Activated T-helper 1 cell treated with anti-CD3 and anti-CD28 coated beads, Interleukin-2, amount 50 U/mL, for 16 hours (primary cell): ENCODE measurements at regions not wholly inside any gene's neighbourhood (a gene's known extent, or its start where the extent isn't known, plus 50 kb on each side); places are given as distances from the start of the nearest gene placed in this dataset.
A peak's percentile ranks its signal among the peaks of the same experiment; 100 is the strongest.

ENCODE experiments used
- DNase-seq, 2 donors: peaks; one replicate each; pipeline ENCODE4 v3.0.0-alpha.2; 2020; ENCODE audit warnings: low read depth in 1 of 2, low spot score in 1 of 2

DNA sequence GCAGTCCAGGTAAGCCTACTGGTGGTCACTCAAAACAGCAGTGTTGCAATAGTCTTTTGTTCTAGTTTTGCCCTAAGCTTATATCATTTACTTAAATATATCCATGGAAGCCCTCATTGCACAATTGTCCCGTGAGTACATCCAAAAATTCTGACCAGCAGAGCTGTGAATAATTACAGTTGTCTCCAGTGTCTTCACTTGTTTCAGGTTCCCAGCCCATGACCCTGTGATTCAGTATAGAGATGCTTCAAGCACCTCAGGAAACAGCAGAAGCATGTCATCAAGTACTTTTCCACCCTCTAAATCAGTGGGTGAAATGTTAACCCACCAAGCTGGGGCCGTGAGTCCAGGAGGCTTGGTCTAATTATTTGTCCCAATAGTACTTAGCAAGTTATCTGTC lies 214.9 kb upstream of the RPS6KA3 start:
- DNase-seq = no peak

DNA sequence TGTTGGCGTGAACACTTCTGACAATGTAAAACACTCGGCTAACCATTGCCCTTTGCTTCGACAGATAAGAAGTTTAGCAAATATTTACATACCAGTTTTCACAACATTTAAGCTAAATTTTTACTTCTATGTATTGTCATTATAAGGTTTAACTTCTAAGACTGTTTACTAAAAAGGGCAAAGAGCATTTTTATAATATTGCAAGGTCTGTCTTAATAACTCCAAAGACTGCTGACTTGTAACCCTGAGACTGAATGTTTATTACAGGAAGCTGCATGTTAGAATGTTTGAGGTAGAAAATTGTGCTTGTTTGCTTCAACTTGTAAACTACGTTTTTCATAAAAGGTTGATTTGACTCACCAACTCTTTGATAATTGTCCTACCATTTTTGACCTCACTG lies 213.2 kb upstream of the RPS6KA3 start:
- no peak for DNase-seq

- DNase-seq = no peak
Measured at GRCh38 chrX:20479048-20479447, 212.3 kb upstream of the RPS6KA3 start.

DNA sequence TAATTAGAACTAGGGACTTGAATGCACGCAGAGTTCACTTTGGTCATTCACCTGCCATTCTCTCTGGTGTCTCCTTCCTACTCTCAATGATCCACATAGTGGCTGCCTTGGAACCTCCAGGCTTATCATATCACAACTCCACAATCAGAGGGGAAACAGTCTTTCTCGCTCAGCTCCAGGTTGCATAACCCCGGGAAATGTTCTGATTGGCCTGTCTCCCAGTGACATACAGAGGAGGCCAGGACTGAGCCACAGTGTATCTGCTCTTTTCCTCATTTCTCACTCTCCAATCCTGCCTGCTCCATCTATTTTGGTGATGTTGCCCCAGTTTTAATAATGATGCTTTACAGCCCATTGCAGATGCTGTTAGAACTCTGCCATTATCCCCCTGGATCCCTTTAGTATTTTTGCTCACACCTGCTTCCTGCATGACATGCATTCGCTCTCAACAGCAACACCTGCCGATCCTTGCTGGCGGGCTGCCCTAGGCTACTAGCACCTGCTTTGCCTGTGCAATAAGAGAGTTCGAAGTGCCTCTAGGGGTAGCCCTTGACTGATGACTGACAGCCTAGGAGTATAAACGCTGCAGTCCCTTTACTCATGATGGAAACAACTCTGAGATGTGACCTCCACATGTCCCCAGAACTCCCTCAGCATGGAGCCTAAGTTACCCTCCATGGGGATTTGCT lies 211.3 kb upstream of the RPS6KA3 start:
- no peak for DNase-seq

DNA sequence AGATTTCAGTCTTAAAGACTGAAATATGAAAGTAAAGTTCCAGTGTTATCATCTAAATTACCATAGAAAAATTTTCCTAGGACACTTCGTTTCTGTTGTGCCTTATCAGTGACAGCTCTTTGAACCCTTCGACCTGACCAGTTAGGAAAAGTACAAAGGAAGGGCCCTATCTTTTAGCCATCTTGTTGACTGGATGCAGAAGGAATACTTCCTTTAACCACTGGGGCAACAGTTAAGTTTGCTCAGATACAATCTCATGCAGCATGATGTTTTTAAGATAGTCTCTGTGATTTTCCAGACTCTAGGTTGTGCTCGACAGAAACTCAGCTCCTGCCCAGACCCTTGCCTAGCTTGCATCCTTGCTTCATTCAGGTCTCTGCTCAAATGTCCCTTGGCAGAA lies 210.5 kb upstream of the RPS6KA3 start:
- no peak for DNase-seq

- DNase-seq = no peak
Measured at GRCh38 chrX:20472620-20473258, 206.0 kb upstream of the RPS6KA3 start.

DNA sequence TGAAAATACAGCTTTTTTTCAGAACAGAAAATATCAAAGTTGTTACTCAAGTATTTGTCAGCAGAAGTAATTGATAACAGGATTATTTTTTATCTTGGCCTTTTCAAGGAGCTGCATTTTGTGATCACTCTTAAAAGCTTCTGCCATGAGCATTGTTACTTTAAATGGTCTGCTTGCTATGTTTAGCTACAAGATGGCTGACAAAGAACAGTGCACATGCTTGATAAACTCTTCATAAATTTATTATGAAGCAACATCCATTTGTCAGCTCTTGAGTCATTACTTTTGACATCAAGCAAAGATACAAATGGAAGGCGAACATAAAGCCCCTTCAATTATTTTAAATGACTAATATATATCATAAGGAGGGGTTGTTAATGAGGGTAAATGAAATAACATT lies 205.4 kb upstream of the RPS6KA3 start:
- DNase-seq = no peak

- DNase-seq = no peak
Measured at GRCh38 chrX:20471483-20471882, 204.8 kb upstream of the RPS6KA3 start.

GRCh38 chrX:20463296-20464075 lies 196.8 kb upstream of the RPS6KA3 start:
- no peak for DNase-seq

GRCh38 chrX:20461576-20461975 lies 194.9 kb upstream of the RPS6KA3 start:
- DNase-seq = no peak

GRCh38 chrX:20461002-20461401 lies 194.3 kb upstream of the RPS6KA3 start:
- DNase-seq = no peak

DNA sequence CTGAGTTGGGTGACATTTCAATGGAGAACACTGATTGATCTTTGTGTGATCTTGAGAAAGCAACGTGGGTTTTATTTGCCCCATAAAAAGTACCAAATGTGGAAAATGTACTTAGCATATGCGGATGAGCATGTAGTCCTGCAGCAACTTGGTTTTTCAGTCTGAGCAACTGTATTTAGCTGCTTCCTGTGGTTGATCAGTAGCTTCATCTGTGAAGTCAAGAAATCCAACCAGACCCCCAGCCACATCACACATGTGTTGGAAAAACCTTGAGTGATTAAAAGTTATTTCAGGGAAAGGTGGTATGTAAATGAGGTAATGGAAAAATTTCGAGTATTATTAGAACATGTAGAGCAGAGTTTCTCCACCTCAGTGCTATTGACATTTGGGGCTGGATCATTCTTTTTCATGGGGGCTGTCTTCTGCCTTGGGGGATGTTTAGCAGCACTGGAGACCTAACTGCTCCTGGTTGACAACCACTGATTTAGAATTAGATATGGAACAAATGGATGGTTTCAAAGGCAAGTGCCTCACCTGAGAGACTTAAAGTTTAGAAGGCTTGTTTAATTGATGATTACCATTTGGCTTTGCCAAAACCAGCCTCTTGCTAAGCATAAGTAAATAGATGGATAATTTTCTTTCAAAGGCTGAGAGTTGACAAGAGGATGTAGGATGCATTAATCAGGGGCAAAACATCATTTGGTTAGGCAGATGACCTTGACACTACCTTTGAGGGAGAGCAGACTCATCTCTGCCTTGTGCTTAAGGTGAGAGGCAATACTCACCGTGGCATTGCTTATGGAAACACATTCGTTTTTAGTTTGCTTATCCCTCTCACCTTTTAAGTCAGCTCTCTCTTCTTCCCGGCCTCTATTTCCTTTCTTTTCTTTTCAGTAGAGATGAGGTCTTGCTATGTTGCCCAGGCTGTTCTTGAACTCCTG lies 193.0 kb upstream of the RPS6KA3 start:
- no peak for DNase-seq

DNA sequence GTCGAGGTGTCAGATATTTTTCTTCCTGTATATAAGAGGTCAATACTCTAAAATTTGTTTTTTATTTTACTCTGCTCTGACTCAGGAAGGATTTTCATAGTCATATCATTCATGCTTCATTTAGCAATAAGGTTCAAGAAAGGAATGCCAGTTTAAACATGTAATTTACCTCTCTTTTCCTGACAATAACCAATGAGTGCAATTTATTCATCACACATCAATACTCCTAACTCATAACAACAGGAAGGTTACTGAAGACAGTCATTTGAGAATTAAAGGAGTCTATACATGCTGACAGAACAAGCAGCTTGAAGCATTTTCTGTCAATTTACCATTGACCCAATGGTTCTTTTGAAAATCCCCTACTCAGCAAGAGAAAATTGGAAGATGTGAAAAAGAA lies 190.3 kb upstream of the RPS6KA3 start:
- no peak for DNase-seq

GRCh38 chrX:20455001-20455400 lies 188.3 kb upstream of the RPS6KA3 start:
- DNase-seq = no peak

DNA sequence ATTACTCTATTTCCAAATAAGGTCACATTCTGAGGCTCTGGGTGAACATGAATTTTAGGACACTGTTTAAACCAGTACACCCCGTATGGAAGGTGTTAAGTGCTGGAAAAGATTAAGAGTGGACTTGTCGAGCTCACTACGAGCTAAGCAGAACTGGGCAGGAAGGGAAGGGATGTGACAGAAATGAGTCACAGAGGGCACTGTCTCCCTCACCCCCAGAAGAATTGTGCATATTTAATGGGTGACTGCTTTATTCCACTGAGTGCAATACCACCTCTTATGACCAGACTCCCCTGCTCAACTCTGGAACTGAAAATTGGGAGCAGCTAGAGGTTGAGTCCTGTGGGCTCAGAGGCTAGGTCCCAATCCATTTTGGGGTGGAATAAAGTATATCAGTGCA lies 187.4 kb upstream of the RPS6KA3 start:
- no peak for DNase-seq

GRCh38 chrX:20452487-20452886 lies 185.8 kb upstream of the RPS6KA3 start:
- DNase-seq = no peak

DNA sequence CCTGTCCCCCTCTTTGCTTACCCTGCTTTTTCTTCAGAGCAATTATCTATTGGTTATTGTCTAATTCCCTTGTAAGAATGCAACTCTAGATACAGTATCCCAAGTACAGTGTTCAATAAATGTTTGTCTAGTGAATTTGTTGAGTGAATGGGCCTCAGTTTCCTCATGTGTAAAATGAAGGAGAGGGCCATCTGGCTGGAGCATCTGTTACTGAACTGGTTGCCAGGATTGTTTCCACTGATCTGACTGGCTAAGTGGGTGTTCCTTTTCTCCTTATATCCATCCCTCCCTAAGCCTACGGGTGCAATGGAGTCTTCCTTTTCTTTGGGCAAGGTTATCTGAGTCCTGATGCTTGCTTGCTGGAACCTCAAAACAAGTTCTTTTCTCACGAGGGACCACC lies 185.2 kb upstream of the RPS6KA3 start:
- DNase-seq = no peak

DNA sequence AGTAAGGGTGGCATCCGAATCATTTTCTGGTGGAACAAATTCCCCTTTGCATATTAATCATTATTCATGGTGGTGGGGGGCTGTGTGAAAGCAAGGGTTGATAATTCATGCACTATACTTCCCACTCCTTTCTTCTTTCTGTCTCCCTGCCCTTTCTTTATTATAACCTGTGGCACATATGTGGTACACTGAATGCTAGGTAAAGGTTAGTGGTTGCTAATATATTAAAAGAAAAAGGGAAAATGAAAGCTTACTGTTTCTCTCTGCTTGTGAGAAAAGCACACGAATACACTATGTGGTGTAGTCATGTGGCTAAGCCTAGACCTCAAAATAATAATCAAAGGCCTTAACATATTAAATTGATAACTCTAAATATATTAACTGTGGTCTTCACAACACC lies 178.4 kb upstream of the RPS6KA3 start:
- no peak for DNase-seq

GRCh38 chrX:20442597-20442996 lies 175.9 kb upstream of the RPS6KA3 start:
- peak; percentile 58 to 72 for DNase-seq

- no peak for DNase-seq
Measured at GRCh38 chrX:20441123-20441522, 174.4 kb upstream of the RPS6KA3 start.

DNA sequence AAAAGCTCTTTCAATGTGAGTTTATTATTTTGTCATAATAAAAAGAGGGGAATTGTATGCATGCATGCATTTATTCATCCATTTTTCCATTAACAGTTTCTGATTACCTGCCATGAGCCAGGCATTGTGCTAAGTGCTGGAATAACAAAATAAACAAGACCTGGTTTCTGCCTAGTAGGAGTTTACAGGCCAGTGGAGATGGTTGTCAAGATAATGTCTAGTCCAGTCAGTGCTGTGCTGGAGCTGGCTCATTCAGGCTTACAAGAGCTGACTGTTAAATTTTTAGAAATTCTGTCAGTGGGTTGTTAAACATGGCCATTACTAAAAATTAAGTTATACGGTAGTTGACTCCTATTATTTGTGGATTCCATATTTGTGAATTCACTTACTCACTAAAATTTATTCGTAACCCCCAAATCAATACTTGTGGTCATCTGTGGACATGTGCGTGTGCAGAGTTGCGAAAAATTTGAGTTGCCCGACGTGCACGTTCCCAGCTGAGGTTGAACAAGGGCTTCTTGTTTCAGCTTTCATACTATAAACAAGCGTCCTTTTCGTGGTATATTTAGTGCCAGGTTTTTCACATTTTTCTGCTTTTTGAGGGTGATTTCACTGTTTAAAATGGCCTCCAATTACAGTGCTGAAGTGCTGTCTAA lies 172.3 kb upstream of the RPS6KA3 start:
- DNase-seq = no peak
